GM18868 (cell line): ENCODE measurements at regions not wholly inside any gene's neighbourhood (a gene's known extent, or its start where the extent isn't known, plus 50 kb on each side); places are given as distances from the start of the nearest gene placed in this dataset.

Experiments
- ATAC-seq: cut with Tn5 transposase; IDR thresholded peaks from one replicate; pipeline ENCODE4 v1.9.1; 2021; ENCODE audit warnings: mild to moderate bottlenecking, moderate library complexity; ENCODE audit not compliant: unreplicated experiment

GRCh38 chr12:81962126-81962856 lies 203.1 kb upstream of the PPFIA2 start:
- no peak for ATAC-seq

- no peak for ATAC-seq
These were observed 199.3 kb upstream of the PPFIA2 start for GRCh38 chr12:81958406-81958805.

- ATAC-seq, result no peak
These were observed 198.5 kb upstream of the PPFIA2 start for GRCh38 chr12:81957631-81958030.

- ATAC-seq, result no peak
These were observed 197.3 kb upstream of the PPFIA2 start for GRCh38 chr12:81956468-81956860.

- ATAC-seq, result no peak
These were observed 194.4 kb upstream of the PPFIA2 start for GRCh38 chr12:81953541-81953940.

GRCh38 chr12:81950871-81951270 lies 191.7 kb upstream of the PPFIA2 start:
- ATAC-seq, result no peak

- no peak for ATAC-seq
These were observed 190.7 kb upstream of the PPFIA2 start for GRCh38 chr12:81949841-81950308.

- ATAC-seq, result no peak
These were observed 190.3 kb upstream of the PPFIA2 start for GRCh38 chr12:81949416-81949815.

- no peak for ATAC-seq
These were observed 185.7 kb upstream of the PPFIA2 start for GRCh38 chr12:81944886-81945285.

GRCh38 chr12:81942594-81942993 lies 183.4 kb upstream of the PPFIA2 start:
- ATAC-seq, result no peak

- ATAC-seq, result no peak
These were observed 170.9 kb upstream of the PPFIA2 start for GRCh38 chr12:81930037-81930436.

GRCh38 chr12:81896771-81897170 lies 137.6 kb upstream of the PPFIA2 start:
- no peak for ATAC-seq

GRCh38 chr12:81888961-81889360 lies 129.8 kb upstream of the PPFIA2 start:
- ATAC-seq, result no peak

GRCh38 chr12:81888106-81888740 lies 129.1 kb upstream of the PPFIA2 start:
- ATAC-seq, result no peak

GRCh38 chr12:81874586-81874985 lies 115.4 kb upstream of the PPFIA2 start:
- ATAC-seq, result no peak

- no peak for ATAC-seq
These were observed 115.0 kb upstream of the PPFIA2 start for GRCh38 chr12:81874166-81874565.

GRCh38 chr12:81872400-81872799 lies 113.2 kb upstream of the PPFIA2 start:
- ATAC-seq, result no peak

GRCh38 chr12:81866081-81866480 lies 106.9 kb upstream of the PPFIA2 start:
- ATAC-seq, result no peak

- no peak for ATAC-seq
These were observed 104.3 kb upstream of the PPFIA2 start for GRCh38 chr12:81863406-81863805.

GRCh38 chr12:81859521-81859920 lies 100.4 kb upstream of the PPFIA2 start:
- ATAC-seq, result no peak

GRCh38 chr12:81843599-81843998 lies 84.4 kb upstream of the PPFIA2 start:
- ATAC-seq, result no peak

GRCh38 chr12:81835783-81836182 lies 76.6 kb upstream of the PPFIA2 start:
- no peak for ATAC-seq
